ENCODE measurements at regions not wholly inside any gene's neighbourhood (a gene's known extent, or its start where the extent isn't known, plus 50 kb on each side); places are given as distances from the start of the nearest gene placed in this dataset.

DNA sequence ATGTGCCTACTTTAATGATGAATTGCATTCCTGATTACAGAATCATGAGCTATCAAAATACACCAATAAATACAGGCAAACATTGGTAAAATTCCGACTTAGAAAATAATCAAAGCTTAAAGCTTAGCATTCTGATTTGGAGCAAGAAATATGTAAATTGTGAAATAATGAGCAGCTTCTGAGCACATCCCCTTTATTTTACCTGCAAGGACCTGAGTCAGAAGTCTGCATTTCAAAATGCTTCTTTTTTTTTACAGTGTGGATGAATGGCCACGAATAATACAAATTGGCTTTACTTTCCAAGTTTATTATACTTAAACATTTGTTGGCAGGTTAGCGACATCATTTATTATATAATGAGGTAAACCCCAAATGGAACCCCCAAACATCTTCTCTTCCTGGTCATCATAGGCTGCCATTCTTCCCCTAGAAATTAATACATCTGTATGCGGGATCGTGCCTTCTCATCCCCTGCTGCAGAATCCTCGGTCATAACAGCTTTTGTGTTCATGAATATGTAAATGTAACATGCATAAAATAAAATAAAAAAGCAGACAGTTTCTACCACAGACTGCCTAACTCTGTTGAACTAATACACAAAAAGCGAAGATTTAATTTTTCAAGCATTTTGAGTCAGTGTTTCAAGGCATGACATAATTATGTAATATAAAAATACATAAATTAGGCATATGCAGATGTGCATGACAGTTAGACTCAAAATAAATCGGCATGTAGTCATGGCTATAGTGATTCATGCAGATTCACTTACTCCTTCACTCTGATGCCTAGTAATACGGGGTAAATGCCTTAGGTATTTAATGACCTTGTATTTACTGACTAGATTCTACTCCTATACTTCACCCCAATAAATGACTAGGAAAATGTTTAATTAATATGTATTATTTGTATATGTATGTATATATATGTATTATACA is 339.7 kb downstream of the USP25 start:
- H3K27me3 Mint-ChIP-seq (ENCODE audit: unreplicated experiment) = no peaks in the 10 kb centered on the region
- H3K4me1 Mint-ChIP-seq (ENCODE audit: unreplicated experiment) = no peaks in the 10 kb centered on the region
- H3K9me3 Mint-ChIP-seq (ENCODE audit: unreplicated experiment) = no peaks in the 10 kb centered on the region
- DNase-seq (ENCODE audit: low spot score) = no peak
- no peak overlapping the region for H3K27ac Mint-ChIP-seq (ENCODE audit: unreplicated experiment)
- no peaks in the 10 kb centered on the region for H3K36me3 Mint-ChIP-seq (ENCODE audit: low read depth, unreplicated experiment)
- no peak overlapping the region for H3K4me3 Mint-ChIP-seq (ENCODE audit: unreplicated experiment)
- TF ChIP-seq, protein P1, sequence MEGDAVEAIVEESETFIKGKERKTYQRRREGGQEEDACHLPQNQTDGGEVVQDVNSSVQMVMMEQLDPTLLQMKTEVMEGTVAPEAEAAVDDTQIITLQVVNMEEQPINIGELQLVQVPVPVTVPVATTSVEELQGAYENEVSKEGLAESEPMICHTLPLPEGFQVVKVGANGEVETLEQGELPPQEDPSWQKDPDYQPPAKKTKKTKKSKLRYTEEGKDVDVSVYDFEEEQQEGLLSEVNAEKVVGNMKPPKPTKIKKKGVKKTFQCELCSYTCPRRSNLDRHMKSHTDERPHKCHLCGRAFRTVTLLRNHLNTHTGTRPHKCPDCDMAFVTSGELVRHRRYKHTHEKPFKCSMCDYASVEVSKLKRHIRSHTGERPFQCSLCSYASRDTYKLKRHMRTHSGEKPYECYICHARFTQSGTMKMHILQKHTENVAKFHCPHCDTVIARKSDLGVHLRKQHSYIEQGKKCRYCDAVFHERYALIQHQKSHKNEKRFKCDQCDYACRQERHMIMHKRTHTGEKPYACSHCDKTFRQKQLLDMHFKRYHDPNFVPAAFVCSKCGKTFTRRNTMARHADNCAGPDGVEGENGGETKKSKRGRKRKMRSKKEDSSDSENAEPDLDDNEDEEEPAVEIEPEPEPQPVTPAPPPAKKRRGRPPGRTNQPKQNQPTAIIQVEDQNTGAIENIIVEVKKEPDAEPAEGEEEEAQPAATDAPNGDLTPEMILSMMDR (IDR thresholded peaks at IDR 0.05; ENCODE audit: unreplicated experiment) = no peak

DNA sequence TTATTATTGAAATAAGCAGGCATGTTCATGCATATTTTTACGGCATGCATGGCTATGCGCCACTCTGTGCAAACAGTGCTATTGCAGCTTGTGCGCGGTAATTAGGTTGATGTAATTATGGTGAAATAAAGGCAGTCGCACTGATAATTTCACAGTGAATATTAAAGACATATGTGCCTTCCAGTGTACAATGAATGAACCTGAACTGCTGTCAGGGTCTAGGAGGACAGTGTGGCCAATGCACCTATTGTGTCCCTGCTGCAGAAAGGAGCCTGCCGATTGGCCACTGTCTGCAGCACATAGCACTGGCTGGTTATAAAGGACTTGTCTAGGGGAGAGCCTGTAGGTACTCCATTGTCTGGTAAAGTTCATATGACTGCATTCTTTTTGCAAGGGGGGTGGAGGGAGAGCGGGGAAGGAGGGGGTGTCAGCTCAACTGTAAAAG is 340.4 kb downstream of the USP25 start:
- Mint-ChIP-seq H3K9me3 (ENCODE audit: unreplicated experiment) (no peaks in the 10 kb centered on the region), H3K4me1 (ENCODE audit: unreplicated experiment) (no peaks in the 10 kb centered on the region), H3K4me3 (ENCODE audit: unreplicated experiment) (no peak overlapping the region), H3K36me3 (ENCODE audit: low read depth, unreplicated experiment) (no peaks in the 10 kb centered on the region), H3K27ac (ENCODE audit: unreplicated experiment) (no peak overlapping the region), H3K27me3 (ENCODE audit: unreplicated experiment) (no peaks in the 10 kb centered on the region)
- DNase-seq (ENCODE audit: low spot score) = no peak
- TF ChIP-seq, protein P1 (IDR thresholded peaks at IDR 0.05; ENCODE audit: unreplicated experiment) = no peak

DNA sequence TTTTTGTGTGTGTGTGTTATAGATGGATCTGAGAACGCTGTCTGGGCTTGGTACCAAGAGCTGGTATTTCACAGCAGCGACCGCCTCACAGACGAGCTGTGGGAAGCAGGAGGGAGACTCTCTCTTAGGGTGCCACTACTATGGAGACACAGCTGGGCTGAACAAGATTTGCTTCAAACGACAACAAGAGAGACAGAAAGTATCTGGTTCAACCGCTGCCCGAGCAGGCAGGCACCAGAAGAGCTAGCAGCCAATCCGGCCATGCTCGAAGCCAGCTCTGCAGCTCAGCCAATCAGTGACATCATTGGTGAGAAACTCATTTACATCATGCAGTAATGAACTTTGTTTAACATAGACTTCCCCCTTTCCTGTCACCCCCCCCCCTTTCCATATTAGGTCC is 341.3 kb downstream of the USP25 start:
- no peaks in the 10 kb centered on the region for H3K9me3 Mint-ChIP-seq (ENCODE audit: unreplicated experiment)
- TF ChIP-seq, protein P1 (IDR thresholded peaks at IDR 0.05; ENCODE audit: unreplicated experiment) = no peak
- H3K36me3 Mint-ChIP-seq (ENCODE audit: low read depth, unreplicated experiment) = no peaks in the 10 kb centered on the region
- no peaks in the 10 kb centered on the region for H3K4me1 Mint-ChIP-seq (ENCODE audit: unreplicated experiment)
- H3K27ac Mint-ChIP-seq (ENCODE audit: unreplicated experiment) = no peak overlapping the region
- H3K27me3 Mint-ChIP-seq (ENCODE audit: unreplicated experiment) = no peaks in the 10 kb centered on the region
- no peak for DNase-seq (ENCODE audit: low spot score)
- H3K4me3 Mint-ChIP-seq (ENCODE audit: unreplicated experiment) = no peak overlapping the region

DNA sequence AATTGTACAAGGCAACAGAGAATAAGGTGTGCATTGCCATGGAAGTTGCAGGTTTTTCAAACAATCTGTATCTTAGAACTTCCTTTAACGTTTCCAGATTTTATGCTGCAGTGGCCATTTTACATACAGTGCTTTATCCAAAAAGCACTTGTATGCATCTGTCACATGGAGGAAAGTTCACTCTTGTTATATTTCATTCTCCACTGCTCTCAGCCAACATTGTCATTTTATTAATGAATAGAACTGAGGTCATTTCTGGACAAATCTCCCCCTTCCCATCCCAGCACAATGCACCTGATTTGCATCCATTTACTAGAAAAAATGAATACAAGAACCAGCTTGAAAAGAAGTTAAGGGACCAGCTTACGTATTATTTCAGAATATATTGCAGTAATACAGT is 342.0 kb downstream of the USP25 start:
- Mint-ChIP-seq H3K4me1 (ENCODE audit: unreplicated experiment) (no peaks in the 10 kb centered on the region), H3K9me3 (ENCODE audit: unreplicated experiment) (no peaks in the 10 kb centered on the region), H3K27me3 (ENCODE audit: unreplicated experiment) (no peaks in the 10 kb centered on the region), H3K36me3 (ENCODE audit: low read depth, unreplicated experiment) (no peaks in the 10 kb centered on the region), H3K4me3 (ENCODE audit: unreplicated experiment) (no peak overlapping the region), H3K27ac (ENCODE audit: unreplicated experiment) (no peak overlapping the region)
- TF ChIP-seq, protein P1 (IDR thresholded peaks at IDR 0.05; ENCODE audit: unreplicated experiment) = no peak
- DNase-seq (ENCODE audit: low spot score) = no peak

DNA sequence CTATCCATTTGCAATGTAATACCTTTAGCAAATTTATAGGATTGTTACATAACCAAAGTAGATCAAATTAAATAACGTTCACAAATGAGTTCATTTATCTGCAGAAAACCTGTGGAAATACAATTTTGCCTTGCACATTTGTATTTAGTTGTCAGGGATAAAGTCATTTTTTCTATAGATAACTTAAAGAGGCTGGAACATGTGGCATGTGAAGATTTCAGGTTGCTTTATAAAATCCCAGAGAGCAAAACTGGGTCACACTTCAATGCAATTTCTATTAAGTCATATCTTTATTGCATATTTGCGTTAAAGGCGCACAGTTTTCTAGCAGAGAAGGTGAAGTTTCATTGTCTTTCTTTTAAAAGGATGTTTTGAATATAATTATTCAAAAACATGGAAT is 342.4 kb downstream of the USP25 start:
- TF ChIP-seq, protein P1 (IDR thresholded peaks at IDR 0.05; ENCODE audit: unreplicated experiment) = no peak
- Mint-ChIP-seq H3K4me1 (ENCODE audit: unreplicated experiment) (no peaks in the 10 kb centered on the region), H3K9me3 (ENCODE audit: unreplicated experiment) (no peaks in the 10 kb centered on the region), H3K27me3 (ENCODE audit: unreplicated experiment) (no peaks in the 10 kb centered on the region), H3K36me3 (ENCODE audit: low read depth, unreplicated experiment) (no peaks in the 10 kb centered on the region), H3K27ac (ENCODE audit: unreplicated experiment) (no peak overlapping the region), H3K4me3 (ENCODE audit: unreplicated experiment) (no peak overlapping the region)
- no peak for DNase-seq (ENCODE audit: low spot score)
